ENCODE measurements at regions not wholly inside any gene's neighbourhood (a gene's known extent, or its start where the extent isn't known, plus 50 kb on each side); places are given as distances from the start of the nearest gene placed in this dataset.

DNA sequence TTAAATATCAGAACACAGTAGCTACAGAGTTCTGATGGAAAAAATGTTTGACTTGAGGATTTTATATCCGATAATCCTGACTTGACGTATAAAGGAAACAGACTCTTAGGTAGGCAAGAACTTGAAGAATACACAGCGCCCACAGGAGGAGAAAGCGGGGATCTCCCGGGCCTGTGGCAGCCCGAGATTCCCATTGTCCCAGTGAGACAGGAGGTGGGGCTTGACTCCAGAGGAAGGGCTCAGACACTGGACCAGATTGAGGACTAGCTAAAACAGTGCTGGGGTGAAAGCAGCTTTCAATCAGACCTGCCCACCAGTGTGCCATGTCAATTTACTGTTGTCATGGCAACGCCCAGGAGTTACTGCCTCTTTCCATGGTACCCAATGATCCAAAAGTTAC lies 51.1 kb upstream of the C14orf180 start:
- ChIA-PET POLR2A (ENCODE audit: unreplicated experiment) (no interaction called here), CTCF (no interaction called here)
- Histone ChIP-seq H3K27ac (no peak overlapping the region), H3K4me1 (replicated peaks; ENCODE audit: insufficient read depth) (no peaks in the 10 kb centered on the region), H3F3A (ENCODE audit: insufficient read depth, low read depth) (peaks cover 6% of the 10 kb centered on the region; the same call in 1 of the 2 replicates), H4K20me1 (ENCODE audit: insufficient read depth) (no peaks in the 10 kb centered on the region), H3K27me3 (ENCODE audit: insufficient read depth, low read depth) (peaks cover 71% of the 10 kb centered on the region), H3K4me2 (no peak overlapping the region), H3K4me3 (no peak overlapping the region), H3K79me2 (ENCODE audit: low read depth) (no peaks in the 10 kb centered on the region), H3K36me3 (ENCODE audit: low read depth) (no peaks in the 10 kb centered on the region), H3K9me3 (ENCODE audit: insufficient read depth, low read depth) (no peaks in the 10 kb centered on the region; the same call in 1 of the 2 replicates), H2AFZ (no peak overlapping the region), H3K9me2 (ENCODE audit: insufficient read depth) (no peaks in the 10 kb centered on the region)
- intact Hi-C loops (cut with micrococcal nuclease; ENCODE audit: unreplicated experiment) = no loop called here
- TF ChIP-seq EZH2 (IDR thresholded peaks at IDR 0.05; ENCODE audit: low read depth) = no peak
- TF ChIP-seq CTCF (conservative IDR thresholded peaks at IDR 0.05) = no peak
- no TSS peak for BruUV-seq (replicated peaks)
- peak in 1 of 2 experiments; percentile 24 for DNase-seq
